PC-9 (cell line): ENCODE measurements at regions not wholly inside any gene's neighbourhood (a gene's known extent, or its start where the extent isn't known, plus 50 kb on each side); places are given as distances from the start of the nearest gene placed in this dataset.

Source experiments
- BruUV-seq: library from RNA; stranded (reverse); fragments of 400-500 nt; replicated peaks from 2 replicates; lab custom pipeline; 2021; lab: Mats Ljungman, UMichigan
- CTCF ChIA-PET: fragments of 300-600 bp; sonication (Branson Sonifier 250); formaldehyde crosslinking; loops from one replicate; lab custom pipeline; 2022; ENCODE audit warnings: antibody characterized with exemption; lab: Charles Lee
- POLR2A ChIA-PET: fragments of 300-600 bp; sonication (Branson Sonifier 250); formaldehyde crosslinking; loops from one replicate; lab custom pipeline; 2022; ENCODE audit warnings: antibody characterized with exemption; ENCODE audit not compliant: unreplicated experiment; lab: Charles Lee
- DNase-seq, 2 experiments: peaks; one replicate each; pipeline versions ENCODE4 v3.0.0 to v3.0.0-alpha.2; 2015 to 2022; ENCODE audit warnings: mixed read lengths in 1 of 2
- H2AFZ ChIP-seq: fragments of 200-600 bp; sonication (generic); 2 replicates; pipeline ENCODE4 v1.8.1; 2017; ENCODE audit warnings: antibody characterized with exemption
- H3F3A ChIP-seq: fragments of 200-600 bp; sonication (generic); 2 replicates; pipeline ENCODE4 v1.8.1; 2017; ENCODE audit warnings: antibody characterized with exemption, mild to moderate bottlenecking, low read depth; ENCODE audit not compliant: insufficient read depth
- H3K27ac ChIP-seq: fragments of 200-600 bp; sonication (generic); 2 replicates; pipeline ENCODE4 v1.6.1; 2016; ENCODE audit warnings: mixed run types
- H3K27me3 ChIP-seq: fragments of 200-600 bp; sonication (generic); 2 replicates; pipeline ENCODE4 v1.6.1; 2016; ENCODE audit warnings: low read depth, mixed run types; ENCODE audit not compliant: insufficient read depth
- H3K36me3 ChIP-seq: fragments of 200-600 bp; sonication (generic); 2 replicates; pipeline ENCODE4 v1.6.1; 2016; ENCODE audit warnings: low read depth, mixed run types
- H3K4me1 ChIP-seq: fragments of 200-600 bp; sonication (generic); replicated peaks from 2 replicates; pipeline ENCODE4 v1.6.1; 2016; ENCODE audit warnings: mixed run types; ENCODE audit not compliant: insufficient read depth
- H3K4me2 ChIP-seq: fragments of 200-600 bp; sonication (generic); 2 replicates; pipeline ENCODE4 v1.6.1; 2017; ENCODE audit warnings: mixed run types
- H3K4me3 ChIP-seq: fragments of 200-600 bp; sonication (generic); 2 replicates; pipeline ENCODE4 v1.6.1; 2016; ENCODE audit warnings: mixed run types
- H3K79me2 ChIP-seq: fragments of 200-600 bp; sonication (generic); 2 replicates; pipeline ENCODE4 v1.6.1; 2017; ENCODE audit warnings: low read depth, mixed run types
- H3K9me2 ChIP-seq: fragments of 200-600 bp; sonication (generic); 2 replicates; pipeline ENCODE4 v1.8.1; 2017; ENCODE audit warnings: mild to moderate bottlenecking; ENCODE audit not compliant: insufficient read depth
- H3K9me3 ChIP-seq: fragments of 200-600 bp; sonication (generic); 2 replicates; pipeline ENCODE4 v1.8.1; 2016; ENCODE audit warnings: low read depth; ENCODE audit not compliant: insufficient read depth
- H4K20me1 ChIP-seq: fragments of 200-600 bp; sonication (generic); 2 replicates; pipeline ENCODE4 v1.8.1; 2017; ENCODE audit not compliant: insufficient read depth
- EZH2 ChIP-seq: fragments of 200-600 bp; sonication (generic); IDR thresholded peaks from 2 replicates; pipeline ENCODE4 v1.8.0; 2017; ENCODE audit warnings: antibody characterized with exemption, low read depth
- intact Hi-C: fragments of 100-400 bp; cut with micrococcal nuclease; formaldehyde crosslinking; loops from one replicate; pipeline ENCODE4 v1.10.0; 2022; ENCODE audit not compliant: unreplicated experiment
- TF ChIP-seq, protein P1 (sequence below): fragments of 200-600 bp; sonication (generic); conservative IDR thresholded peaks from 2 replicates; pipeline ENCODE4 v1.6.1; 2017; ENCODE audit warnings: mixed run types, antibody characterized with exemption, mild to moderate bottlenecking, moderate library complexity

DNA sequence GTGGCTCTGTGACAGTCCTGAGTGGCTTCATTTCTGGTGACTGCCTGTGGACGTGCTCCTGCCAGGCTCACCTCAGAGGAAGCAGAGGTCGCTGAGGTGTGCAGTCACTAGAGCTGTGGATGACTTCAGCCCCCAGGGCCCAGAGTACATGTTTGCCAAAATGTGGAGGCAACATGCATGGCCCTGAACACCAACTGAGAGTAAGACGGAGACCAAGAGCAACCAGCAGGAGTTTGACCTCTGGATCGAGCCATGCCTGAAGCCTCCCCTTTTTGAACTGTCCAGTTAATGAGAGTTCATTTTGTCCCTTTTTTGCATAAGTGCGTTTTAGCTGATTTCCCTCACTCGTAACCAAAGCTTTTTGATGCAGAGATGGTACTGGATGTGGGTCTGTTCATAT is 184.9 kb downstream of the RTP5 start:
- H3K4me3 ChIP-seq: no peak overlapping the region
- no peak overlapping the region for H3K4me2 ChIP-seq
- no peak for TF ChIP-seq EZH2
- TF ChIP-seq, protein P1, sequence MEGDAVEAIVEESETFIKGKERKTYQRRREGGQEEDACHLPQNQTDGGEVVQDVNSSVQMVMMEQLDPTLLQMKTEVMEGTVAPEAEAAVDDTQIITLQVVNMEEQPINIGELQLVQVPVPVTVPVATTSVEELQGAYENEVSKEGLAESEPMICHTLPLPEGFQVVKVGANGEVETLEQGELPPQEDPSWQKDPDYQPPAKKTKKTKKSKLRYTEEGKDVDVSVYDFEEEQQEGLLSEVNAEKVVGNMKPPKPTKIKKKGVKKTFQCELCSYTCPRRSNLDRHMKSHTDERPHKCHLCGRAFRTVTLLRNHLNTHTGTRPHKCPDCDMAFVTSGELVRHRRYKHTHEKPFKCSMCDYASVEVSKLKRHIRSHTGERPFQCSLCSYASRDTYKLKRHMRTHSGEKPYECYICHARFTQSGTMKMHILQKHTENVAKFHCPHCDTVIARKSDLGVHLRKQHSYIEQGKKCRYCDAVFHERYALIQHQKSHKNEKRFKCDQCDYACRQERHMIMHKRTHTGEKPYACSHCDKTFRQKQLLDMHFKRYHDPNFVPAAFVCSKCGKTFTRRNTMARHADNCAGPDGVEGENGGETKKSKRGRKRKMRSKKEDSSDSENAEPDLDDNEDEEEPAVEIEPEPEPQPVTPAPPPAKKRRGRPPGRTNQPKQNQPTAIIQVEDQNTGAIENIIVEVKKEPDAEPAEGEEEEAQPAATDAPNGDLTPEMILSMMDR: no peak
- H3K9me2 ChIP-seq: no peaks in the 10 kb centered on the region
- H4K20me1 ChIP-seq: no peaks in the 10 kb centered on the region
- H3K27me3 ChIP-seq: peaks cover 90% of the 10 kb centered on the region
- no peaks in the 10 kb centered on the region for H3K79me2 ChIP-seq
- H3K4me1 ChIP-seq: no peaks in the 10 kb centered on the region
- no peaks in the 10 kb centered on the region for H3F3A ChIP-seq
- no peak overlapping the region for H3K27ac ChIP-seq
- no peak overlapping the region for H2AFZ ChIP-seq
- H3K36me3 ChIP-seq: no peaks in the 10 kb centered on the region
- intact Hi-C loops: no loop called here
- POLR2A ChIA-PET: no interaction called here
- no peaks in the 10 kb centered on the region for H3K9me3 ChIP-seq
- DNase-seq: no peak
- BruUV-seq: no TSS peak
- CTCF ChIA-PET: no interaction called here

DNA sequence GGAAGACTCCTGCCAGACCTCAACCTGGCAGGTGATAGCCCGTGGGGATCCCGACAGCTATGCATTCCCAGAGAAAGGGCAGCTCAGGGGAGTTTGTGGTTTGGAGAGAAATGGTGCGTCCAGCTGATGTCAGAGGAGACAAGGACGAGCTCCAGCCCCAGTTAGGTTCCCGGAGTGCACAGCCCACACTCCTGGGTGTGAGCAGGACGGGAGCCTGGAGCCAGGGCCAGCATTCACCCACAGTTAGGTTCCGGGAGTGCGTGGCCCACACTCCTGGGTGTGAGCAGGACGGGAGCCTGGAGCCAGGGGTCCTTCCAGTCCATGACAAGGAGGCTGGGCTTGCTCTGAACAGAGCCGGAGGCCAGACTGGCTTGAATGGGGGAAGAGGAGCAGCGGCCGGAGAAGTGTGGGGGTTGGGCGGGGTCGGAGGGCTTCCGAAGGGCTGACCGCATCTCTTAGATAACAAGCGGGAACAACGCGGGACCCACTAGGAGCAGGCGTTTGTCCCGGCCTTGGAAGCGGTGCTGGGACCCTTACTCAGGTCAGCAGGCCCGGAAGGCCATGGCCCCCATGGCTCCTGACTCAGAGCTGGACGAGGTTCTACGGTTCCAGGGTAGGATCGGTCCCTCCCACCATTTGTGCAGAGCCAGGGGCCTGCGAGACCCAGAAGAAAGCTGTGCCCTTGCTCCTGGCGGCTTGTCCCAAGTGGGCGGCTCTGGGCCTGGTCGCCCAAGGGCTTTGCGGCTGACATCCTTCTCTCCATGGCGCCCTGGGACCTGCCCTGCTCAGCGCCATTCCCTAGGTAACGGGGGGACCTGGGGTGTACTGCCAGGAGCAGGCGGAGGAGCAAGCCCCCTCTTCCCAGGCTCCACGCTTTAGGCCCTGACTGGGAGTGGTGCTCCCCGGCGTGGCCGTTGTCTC is 185.6 kb downstream of the RTP5 start:
- POLR2A ChIA-PET: no interaction called here
- Histone ChIP-seq H3K79me2 (no peaks in the 10 kb centered on the region), H3K4me2 (no peak overlapping the region), H3K27ac (no peak overlapping the region), H2AFZ (no peak overlapping the region), H3K36me3 (no peaks in the 10 kb centered on the region), H4K20me1 (no peaks in the 10 kb centered on the region), H3K9me3 (peaks cover 6% of the 10 kb centered on the region; the same call in 1 of the 2 replicates), H3K4me1 (0 out of 2 replicates have a peak, but pooled peaks cover 2% of the 10 kb centered on the region), H3F3A (peaks cover 2% of the 10 kb centered on the region), H3K9me2 (no peaks in the 10 kb centered on the region), H3K4me3 (no peak overlapping the region), H3K27me3 (peaks cover 87% of the 10 kb centered on the region)
- intact Hi-C loops: no loop called here
- no peak for DNase-seq
- BruUV-seq: no TSS peak
- CTCF ChIA-PET: no interaction called here
- no peak for TF ChIP-seq EZH2
- TF ChIP-seq, protein P1: no peak

DNA sequence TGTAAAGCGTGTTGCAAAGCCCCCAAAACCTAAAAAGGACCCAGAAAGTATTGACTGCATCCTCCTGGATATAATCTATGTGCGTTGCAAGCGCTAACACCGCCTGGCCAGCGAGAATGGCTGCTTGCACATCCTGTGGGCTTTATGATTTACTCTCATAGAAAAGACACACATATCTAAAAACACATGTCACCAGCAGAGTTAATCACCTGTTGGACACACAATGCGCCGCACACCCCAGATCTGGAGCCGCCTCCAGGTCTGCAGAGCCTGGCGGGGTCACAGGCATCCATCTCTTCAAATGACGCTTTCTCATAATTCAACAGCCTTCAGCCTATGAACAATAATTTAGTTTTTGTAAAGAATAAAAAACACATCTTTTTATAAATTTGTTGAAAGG is 186.5 kb downstream of the RTP5 start:
- intact Hi-C loops: no loop called here
- Histone ChIP-seq H3K4me3 (no peak overlapping the region), H3K36me3 (no peaks in the 10 kb centered on the region), H3K4me1 (0 out of 2 replicates have a peak, but pooled peaks cover 8% of the 10 kb centered on the region), H3K4me2 (no peak overlapping the region), H3K79me2 (no peaks in the 10 kb centered on the region), H2AFZ (no peak overlapping the region), H3K27ac (no peak overlapping the region), H3F3A (peaks cover 9% of the 10 kb centered on the region), H4K20me1 (no peaks in the 10 kb centered on the region), H3K27me3 (peaks cover 79% of the 10 kb centered on the region), H3K9me2 (no peaks in the 10 kb centered on the region), H3K9me3 (peaks cover 12% of the 10 kb centered on the region)
- no peak for DNase-seq
- BruUV-seq: no TSS peak
- POLR2A ChIA-PET: no interaction called here
- CTCF ChIA-PET: no interaction called here
- TF ChIP-seq EZH2: no peak
- TF ChIP-seq, protein P1: no peak
